ENCODE measurements at regions not wholly inside any gene's neighbourhood (a gene's known extent, or its start where the extent isn't known, plus 50 kb on each side); places are given as distances from the start of the nearest gene placed in this dataset.

DNA sequence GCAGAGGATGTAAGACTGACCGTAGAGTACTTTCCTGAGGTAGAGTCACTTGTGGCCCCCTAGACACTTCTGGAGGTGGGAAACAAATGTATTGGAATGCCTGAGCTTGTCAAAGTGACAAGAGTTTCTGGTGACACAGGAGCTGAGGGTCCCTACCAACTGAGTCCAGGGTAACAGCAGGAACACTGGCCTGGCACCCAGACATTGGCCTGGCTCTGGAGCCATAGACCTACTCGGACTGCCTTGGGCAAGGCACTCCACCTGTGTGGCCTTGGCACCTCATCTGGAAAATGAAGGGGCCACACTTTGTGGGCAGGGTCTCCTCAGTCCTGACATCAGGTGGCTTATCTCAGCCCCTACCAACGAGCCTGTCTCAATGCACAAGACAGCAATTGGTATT lies 398.2 kb upstream of the CELF4 start:
- Histone ChIP-seq H3K9me2 (ENCODE audit: insufficient read depth) (0 out of 2 replicates have a peak, but pooled peaks cover 5% of the 10 kb centered on the region), H2AFZ (no peak overlapping the region), H3K79me2 (replicated peaks; ENCODE audit: insufficient read depth) (no peaks in the 10 kb centered on the region), H3K4me3 (no peak overlapping the region), H3K27me3 (ENCODE audit: insufficient read depth) (no peaks in the 10 kb centered on the region), H3K36me3 (ENCODE audit: insufficient read depth) (no peaks in the 10 kb centered on the region), H3K4me2 (no peak overlapping the region), H3F3A (replicated peaks; ENCODE audit: low read depth) (no peaks in the 10 kb centered on the region), H4K20me1 (replicated peaks; ENCODE audit: insufficient read depth) (no peaks in the 10 kb centered on the region), H3K27ac (ENCODE audit: low read depth) (no peak overlapping the region), H3K4me1 (ENCODE audit: insufficient read depth) (no peaks in the 10 kb centered on the region)
- DNase-seq (ENCODE audit: low spot score) = no peak
- H3K4me1 Mint-ChIP-seq = no peaks in the 10 kb centered on the region
- no peak for ATAC-seq
- no peaks in the 10 kb centered on the region for H3K36me3 Mint-ChIP-seq (ENCODE audit: low read depth)
- no peak overlapping the region for H3K4me3 Mint-ChIP-seq
- TF ChIP-seq, protein P1, sequence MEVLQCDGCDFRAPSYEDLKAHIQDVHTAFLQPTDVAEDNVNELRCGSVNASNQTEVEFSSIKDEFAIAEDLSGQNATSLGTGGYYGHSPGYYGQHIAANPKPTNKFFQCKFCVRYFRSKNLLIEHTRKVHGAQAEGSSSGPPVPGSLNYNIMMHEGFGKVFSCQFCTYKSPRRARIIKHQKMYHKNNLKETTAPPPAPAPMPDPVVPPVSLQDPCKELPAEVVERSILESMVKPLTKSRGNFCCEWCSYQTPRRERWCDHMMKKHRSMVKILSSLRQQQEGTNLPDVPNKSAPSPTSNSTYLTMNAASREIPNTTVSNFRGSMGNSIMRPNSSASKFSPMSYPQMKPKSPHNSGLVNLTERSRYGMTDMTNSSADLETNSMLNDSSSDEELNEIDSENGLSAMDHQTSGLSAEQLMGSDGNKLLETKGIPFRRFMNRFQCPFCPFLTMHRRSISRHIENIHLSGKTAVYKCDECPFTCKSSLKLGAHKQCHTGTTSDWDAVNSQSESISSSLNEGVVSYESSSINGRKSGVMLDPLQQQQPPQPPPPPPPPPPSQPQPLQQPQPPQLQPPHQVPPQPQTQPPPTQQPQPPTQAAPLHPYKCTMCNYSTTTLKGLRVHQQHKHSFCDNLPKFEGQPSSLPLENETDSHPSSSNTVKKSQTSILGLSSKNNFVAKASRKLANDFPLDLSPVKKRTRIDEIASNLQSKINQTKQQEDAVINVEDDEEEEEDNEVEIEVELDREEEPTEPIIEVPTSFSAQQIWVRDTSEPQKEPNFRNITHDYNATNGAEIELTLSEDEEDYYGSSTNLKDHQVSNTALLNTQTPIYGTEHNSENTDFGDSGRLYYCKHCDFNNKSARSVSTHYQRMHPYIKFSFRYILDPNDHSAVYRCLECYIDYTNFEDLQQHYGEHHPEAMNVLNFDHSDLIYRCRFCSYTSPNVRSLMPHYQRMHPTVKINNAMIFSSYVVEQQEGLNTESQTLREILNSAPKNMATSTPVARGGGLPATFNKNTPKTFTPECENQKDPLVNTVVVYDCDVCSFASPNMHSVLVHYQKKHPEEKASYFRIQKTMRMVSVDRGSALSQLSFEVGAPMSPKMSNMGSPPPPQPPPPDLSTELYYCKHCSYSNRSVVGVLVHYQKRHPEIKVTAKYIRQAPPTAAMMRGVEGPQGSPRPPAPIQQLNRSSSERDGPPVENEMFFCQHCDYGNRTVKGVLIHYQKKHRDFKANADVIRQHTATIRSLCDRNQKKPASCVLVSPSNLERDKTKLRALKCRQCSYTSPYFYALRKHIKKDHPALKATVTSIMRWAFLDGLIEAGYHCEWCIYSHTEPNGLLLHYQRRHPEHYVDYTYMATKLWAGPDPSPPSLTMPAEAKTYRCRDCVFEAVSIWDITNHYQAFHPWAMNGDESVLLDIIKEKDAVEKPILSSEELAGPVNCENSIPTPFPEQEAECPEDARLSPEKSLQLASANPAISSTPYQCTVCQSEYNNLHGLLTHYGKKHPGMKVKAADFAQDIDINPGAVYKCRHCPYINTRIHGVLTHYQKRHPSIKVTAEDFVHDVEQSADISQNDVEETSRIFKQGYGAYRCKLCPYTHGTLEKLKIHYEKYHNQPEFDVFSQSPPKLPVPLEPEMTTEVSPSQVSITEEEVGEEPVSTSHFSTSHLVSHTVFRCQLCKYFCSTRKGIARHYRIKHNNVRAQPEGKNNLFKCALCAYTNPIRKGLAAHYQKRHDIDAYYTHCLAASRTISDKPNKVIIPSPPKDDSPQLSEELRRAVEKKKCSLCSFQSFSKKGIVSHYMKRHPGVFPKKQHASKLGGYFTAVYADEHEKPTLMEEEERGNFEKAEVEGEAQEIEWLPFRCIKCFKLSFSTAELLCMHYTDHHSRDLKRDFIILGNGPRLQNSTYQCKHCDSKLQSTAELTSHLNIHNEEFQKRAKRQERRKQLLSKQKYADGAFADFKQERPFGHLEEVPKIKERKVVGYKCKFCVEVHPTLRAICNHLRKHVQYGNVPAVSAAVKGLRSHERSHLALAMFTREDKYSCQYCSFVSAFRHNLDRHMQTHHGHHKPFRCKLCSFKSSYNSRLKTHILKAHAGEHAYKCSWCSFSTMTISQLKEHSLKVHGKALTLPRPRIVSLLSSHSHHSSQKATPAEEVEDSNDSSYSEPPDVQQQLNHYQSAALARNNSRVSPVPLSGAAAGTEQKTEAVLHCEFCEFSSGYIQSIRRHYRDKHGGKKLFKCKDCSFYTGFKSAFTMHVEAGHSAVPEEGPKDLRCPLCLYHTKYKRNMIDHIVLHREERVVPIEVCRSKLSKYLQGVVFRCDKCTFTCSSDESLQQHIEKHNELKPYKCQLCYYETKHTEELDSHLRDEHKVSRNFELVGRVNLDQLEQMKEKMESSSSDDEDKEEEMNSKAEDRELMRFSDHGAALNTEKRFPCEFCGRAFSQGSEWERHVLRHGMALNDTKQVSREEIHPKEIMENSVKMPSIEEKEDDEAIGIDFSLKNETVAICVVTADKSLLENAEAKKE (CRISPR knock-in tag; IDR thresholded peaks at IDR 0.05) = no peak
- TF ChIP-seq STAT1 (IDR thresholded peaks at IDR 0.05; ENCODE audit: unreplicated experiment) (no peak), POLR2AphosphoS5 (IDR thresholded peaks at IDR 0.05; ENCODE audit: low read depth) (no peak), EZH2 (IDR thresholded peaks at IDR 0.05; ENCODE audit: low read depth, unreplicated experiment) (no peak), CREB1 (CRISPR knock-in tag; IDR thresholded peaks at IDR 0.05; ENCODE audit: low read depth) (no peak), EZH2phosphoT487 (IDR thresholded peaks at IDR 0.05; ENCODE audit: unreplicated experiment) (no peak), ZNF114 (CRISPR knock-in tag; IDR thresholded peaks at IDR 0.05) (no peak), NANOG (IDR thresholded peaks at IDR 0.05; ENCODE audit: borderline replicate concordance) (no peak), JUNB (IDR thresholded peaks at IDR 0.05; ENCODE audit: unreplicated experiment) (no peak), ZNF331 (CRISPR knock-in tag; IDR thresholded peaks at IDR 0.05; ENCODE audit: low read depth) (no peak)
- TF ChIP-seq, protein P2, sequence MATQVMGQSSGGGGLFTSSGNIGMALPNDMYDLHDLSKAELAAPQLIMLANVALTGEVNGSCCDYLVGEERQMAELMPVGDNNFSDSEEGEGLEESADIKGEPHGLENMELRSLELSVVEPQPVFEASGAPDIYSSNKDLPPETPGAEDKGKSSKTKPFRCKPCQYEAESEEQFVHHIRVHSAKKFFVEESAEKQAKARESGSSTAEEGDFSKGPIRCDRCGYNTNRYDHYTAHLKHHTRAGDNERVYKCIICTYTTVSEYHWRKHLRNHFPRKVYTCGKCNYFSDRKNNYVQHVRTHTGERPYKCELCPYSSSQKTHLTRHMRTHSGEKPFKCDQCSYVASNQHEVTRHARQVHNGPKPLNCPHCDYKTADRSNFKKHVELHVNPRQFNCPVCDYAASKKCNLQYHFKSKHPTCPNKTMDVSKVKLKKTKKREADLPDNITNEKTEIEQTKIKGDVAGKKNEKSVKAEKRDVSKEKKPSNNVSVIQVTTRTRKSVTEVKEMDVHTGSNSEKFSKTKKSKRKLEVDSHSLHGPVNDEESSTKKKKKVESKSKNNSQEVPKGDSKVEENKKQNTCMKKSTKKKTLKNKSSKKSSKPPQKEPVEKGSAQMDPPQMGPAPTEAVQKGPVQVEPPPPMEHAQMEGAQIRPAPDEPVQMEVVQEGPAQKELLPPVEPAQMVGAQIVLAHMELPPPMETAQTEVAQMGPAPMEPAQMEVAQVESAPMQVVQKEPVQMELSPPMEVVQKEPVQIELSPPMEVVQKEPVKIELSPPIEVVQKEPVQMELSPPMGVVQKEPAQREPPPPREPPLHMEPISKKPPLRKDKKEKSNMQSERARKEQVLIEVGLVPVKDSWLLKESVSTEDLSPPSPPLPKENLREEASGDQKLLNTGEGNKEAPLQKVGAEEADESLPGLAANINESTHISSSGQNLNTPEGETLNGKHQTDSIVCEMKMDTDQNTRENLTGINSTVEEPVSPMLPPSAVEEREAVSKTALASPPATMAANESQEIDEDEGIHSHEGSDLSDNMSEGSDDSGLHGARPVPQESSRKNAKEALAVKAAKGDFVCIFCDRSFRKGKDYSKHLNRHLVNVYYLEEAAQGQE (IDR thresholded peaks at IDR 0.05; ENCODE audit: unreplicated experiment) = no peak
- TF ChIP-seq, protein P3, sequence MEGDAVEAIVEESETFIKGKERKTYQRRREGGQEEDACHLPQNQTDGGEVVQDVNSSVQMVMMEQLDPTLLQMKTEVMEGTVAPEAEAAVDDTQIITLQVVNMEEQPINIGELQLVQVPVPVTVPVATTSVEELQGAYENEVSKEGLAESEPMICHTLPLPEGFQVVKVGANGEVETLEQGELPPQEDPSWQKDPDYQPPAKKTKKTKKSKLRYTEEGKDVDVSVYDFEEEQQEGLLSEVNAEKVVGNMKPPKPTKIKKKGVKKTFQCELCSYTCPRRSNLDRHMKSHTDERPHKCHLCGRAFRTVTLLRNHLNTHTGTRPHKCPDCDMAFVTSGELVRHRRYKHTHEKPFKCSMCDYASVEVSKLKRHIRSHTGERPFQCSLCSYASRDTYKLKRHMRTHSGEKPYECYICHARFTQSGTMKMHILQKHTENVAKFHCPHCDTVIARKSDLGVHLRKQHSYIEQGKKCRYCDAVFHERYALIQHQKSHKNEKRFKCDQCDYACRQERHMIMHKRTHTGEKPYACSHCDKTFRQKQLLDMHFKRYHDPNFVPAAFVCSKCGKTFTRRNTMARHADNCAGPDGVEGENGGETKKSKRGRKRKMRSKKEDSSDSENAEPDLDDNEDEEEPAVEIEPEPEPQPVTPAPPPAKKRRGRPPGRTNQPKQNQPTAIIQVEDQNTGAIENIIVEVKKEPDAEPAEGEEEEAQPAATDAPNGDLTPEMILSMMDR (conservative IDR thresholded peaks at IDR 0.05; ENCODE audit: low read depth in 2 of 2) = no peak
- TF ChIP-seq, protein P4, sequence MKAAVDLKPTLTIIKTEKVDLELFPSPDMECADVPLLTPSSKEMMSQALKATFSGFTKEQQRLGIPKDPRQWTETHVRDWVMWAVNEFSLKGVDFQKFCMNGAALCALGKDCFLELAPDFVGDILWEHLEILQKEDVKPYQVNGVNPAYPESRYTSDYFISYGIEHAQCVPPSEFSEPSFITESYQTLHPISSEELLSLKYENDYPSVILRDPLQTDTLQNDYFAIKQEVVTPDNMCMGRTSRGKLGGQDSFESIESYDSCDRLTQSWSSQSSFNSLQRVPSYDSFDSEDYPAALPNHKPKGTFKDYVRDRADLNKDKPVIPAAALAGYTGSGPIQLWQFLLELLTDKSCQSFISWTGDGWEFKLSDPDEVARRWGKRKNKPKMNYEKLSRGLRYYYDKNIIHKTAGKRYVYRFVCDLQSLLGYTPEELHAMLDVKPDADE (IDR thresholded peaks at IDR 0.05) = no peak
- no peaks in the 10 kb centered on the region for H3K27me3 Mint-ChIP-seq (ENCODE audit: insufficient read depth, low read depth, poor library complexity)
- H3K9me3 Mint-ChIP-seq = no peaks in the 10 kb centered on the region
- no peak overlapping the region for H3K27ac Mint-ChIP-seq

Data from GM23338 (cell line).